ENCODE measurements at regions not wholly inside any gene's neighbourhood (a gene's known extent, or its start where the extent isn't known, plus 50 kb on each side); places are given as distances from the start of the nearest gene placed in this dataset.
A peak's percentile ranks its signal among the peaks of the same experiment; 100 is the strongest.

DNA sequence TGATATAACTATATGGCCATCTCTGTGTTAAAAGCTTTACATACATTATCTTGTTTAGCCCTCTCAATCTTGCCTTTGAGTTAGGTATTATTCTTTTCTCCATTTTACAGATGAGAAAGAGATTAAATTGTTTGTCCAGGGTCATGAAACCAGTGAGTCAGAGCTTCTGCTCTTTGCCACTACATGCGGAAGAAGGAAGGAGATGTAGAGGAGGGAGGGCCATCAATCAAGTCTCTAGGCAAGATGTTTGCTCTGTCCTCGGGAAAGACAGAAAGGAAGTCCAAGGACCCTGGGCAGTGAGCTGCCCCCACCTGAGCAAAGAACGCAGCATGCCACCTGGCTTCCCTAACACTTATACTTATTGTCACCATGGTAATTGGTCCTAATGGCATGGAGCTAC, 133.7 kb upstream of the IL1RAPL2 start:
- no peak overlapping the region for H2AFZ ChIP-seq (ENCODE audit: low read depth, low read length)
- H3K9me3 ChIP-seq (ENCODE audit: insufficient read depth, low read depth, low read length) = no peaks in the 10 kb centered on the region
- H3K4me2 ChIP-seq (ENCODE audit: low read length) = no peak overlapping the region
- FAIRE-seq (peak; percentile 5), DNase-seq (ENCODE audit: low read depth) (no peak)
- H3K4me1 Mint-ChIP-seq (ENCODE audit: low read depth, unreplicated experiment) = no peaks in the 10 kb centered on the region
- H3K4me3 Mint-ChIP-seq (ENCODE audit: unreplicated experiment) = no peak overlapping the region
- no peak overlapping the region for H3K9ac ChIP-seq (ENCODE audit: low read length)
- H3K27ac Mint-ChIP-seq (ENCODE audit: unreplicated experiment) = no peak overlapping the region
- no peaks in the 10 kb centered on the region for H3K36me3 Mint-ChIP-seq (ENCODE audit: low read depth, unreplicated experiment)
- no peaks in the 10 kb centered on the region for H3K27me3 ChIP-seq (ENCODE audit: insufficient read depth, low read length)
- no peak for TF ChIP-seq CTCF (IDR thresholded peaks at IDR 0.05; ENCODE audit: insufficient read depth, low read depth, low read length)
- TF ChIP-seq EZH2 (IDR thresholded peaks at IDR 0.05; ENCODE audit: insufficient read depth, low read length) = no peak
- H3K36me3 ChIP-seq (ENCODE audit: insufficient read depth, low read length) = no peaks in the 10 kb centered on the region
- no peaks in the 10 kb centered on the region for H3K79me2 ChIP-seq (ENCODE audit: insufficient read depth, low read length)
- no peak overlapping the region for H3K4me3 ChIP-seq (ENCODE audit: insufficient read depth, low read depth, low read length)
- H3K9me3 Mint-ChIP-seq (ENCODE audit: unreplicated experiment) = no peaks in the 10 kb centered on the region
- no peaks in the 10 kb centered on the region for H3K4me1 ChIP-seq (ENCODE audit: insufficient read depth, low read length)
- H3K27me3 Mint-ChIP-seq (ENCODE audit: low read depth, unreplicated experiment) = no peaks in the 10 kb centered on the region
- H4K20me1 ChIP-seq (ENCODE audit: insufficient read depth, low read length) = no peaks in the 10 kb centered on the region
- H3K27ac ChIP-seq (ENCODE audit: low read depth, low read length) = no peak overlapping the region

- Histone ChIP-seq H3K4me3 (ENCODE audit: insufficient read depth, low read depth, low read length) (no peak overlapping the region), H3K4me1 (ENCODE audit: insufficient read depth, low read length) (no peaks in the 10 kb centered on the region), H3K27me3 (ENCODE audit: insufficient read depth, low read length) (no peaks in the 10 kb centered on the region), H3K36me3 (ENCODE audit: insufficient read depth, low read length) (no peaks in the 10 kb centered on the region), H3K4me2 (ENCODE audit: low read length) (no peak overlapping the region), H3K9ac (ENCODE audit: low read length) (no peak overlapping the region), H2AFZ (ENCODE audit: low read depth, low read length) (no peak overlapping the region), H3K79me2 (ENCODE audit: insufficient read depth, low read length) (no peaks in the 10 kb centered on the region), H3K9me3 (ENCODE audit: insufficient read depth, low read depth, low read length) (no peaks in the 10 kb centered on the region), H4K20me1 (ENCODE audit: insufficient read depth, low read length) (no peaks in the 10 kb centered on the region), H3K27ac (ENCODE audit: low read depth, low read length) (no peak overlapping the region)
- Mint-ChIP-seq H3K27me3 (ENCODE audit: low read depth, unreplicated experiment) (no peaks in the 10 kb centered on the region), H3K4me3 (ENCODE audit: unreplicated experiment) (no peak overlapping the region), H3K27ac (ENCODE audit: unreplicated experiment) (no peak overlapping the region), H3K9me3 (ENCODE audit: unreplicated experiment) (no peaks in the 10 kb centered on the region), H3K36me3 (ENCODE audit: low read depth, unreplicated experiment) (no peaks in the 10 kb centered on the region), H3K4me1 (ENCODE audit: low read depth, unreplicated experiment) (peaks cover 6% of the 10 kb centered on the region)
- TF ChIP-seq CTCF (IDR thresholded peaks at IDR 0.05; ENCODE audit: insufficient read depth, low read depth, low read length) (no peak), EZH2 (IDR thresholded peaks at IDR 0.05; ENCODE audit: insufficient read depth, low read length) (no peak)
- FAIRE-seq = no peak
- no peak for DNase-seq (ENCODE audit: low read depth)
These were observed 135.3 kb upstream of the IL1RAPL2 start for GRCh38 chrX:104430742-104431119.

DNA sequence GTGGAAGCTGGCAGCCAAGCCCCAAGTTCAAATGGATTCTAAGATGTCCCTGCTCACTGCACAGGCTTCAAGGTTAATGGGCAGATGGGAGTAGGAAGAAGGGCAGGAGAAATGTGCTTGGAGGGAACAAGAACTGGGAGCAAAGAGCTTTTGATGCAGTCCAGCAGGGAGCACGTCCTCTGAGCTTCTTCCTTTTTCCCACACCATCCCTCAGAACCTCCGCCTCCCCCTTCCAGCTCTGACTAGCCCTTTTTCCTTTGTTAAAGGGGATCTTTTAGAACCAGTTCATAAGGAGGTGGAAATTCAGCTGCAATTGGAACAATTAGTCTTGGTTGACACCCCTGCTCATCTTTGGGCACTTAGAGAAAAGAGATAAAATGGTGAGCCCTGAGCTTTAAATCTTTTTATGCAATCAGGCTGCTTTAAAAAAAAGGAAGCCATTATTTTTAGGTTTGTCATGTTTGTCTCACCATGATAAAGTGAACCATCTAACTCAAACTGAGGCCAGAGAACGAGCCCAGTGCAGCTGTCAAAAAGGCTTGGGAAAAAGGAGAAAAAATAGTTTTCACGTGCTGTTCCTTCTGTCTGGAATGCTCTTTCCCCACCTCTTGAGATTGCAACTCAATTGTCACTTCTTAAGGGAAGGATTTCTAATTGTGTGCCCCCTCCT, 135.8 kb upstream of the IL1RAPL2 start:
- no peaks in the 10 kb centered on the region for H3K4me1 ChIP-seq (ENCODE audit: insufficient read depth, low read length)
- H3K36me3 Mint-ChIP-seq (ENCODE audit: low read depth, unreplicated experiment) = no peaks in the 10 kb centered on the region

More for the DNA sequence above, 135.8 kb upstream of the IL1RAPL2 start:
- Mint-ChIP-seq H3K9me3 (ENCODE audit: unreplicated experiment) (no peaks in the 10 kb centered on the region), H3K27me3 (ENCODE audit: low read depth, unreplicated experiment) (no peaks in the 10 kb centered on the region), H3K4me3 (ENCODE audit: unreplicated experiment) (no peak overlapping the region), H3K27ac (ENCODE audit: unreplicated experiment) (no peak overlapping the region), H3K4me1 (ENCODE audit: low read depth, unreplicated experiment) (peaks cover 8% of the 10 kb centered on the region)
- Histone ChIP-seq H3K36me3 (ENCODE audit: insufficient read depth, low read length) (no peaks in the 10 kb centered on the region), H3K4me2 (ENCODE audit: low read length) (no peak overlapping the region), H3K4me3 (ENCODE audit: insufficient read depth, low read depth, low read length) (no peak overlapping the region), H3K9ac (ENCODE audit: low read length) (no peak overlapping the region), H2AFZ (ENCODE audit: low read depth, low read length) (no peak overlapping the region), H3K27ac (ENCODE audit: low read depth, low read length) (no peak overlapping the region), H3K27me3 (ENCODE audit: insufficient read depth, low read length) (no peaks in the 10 kb centered on the region), H3K79me2 (ENCODE audit: insufficient read depth, low read length) (no peaks in the 10 kb centered on the region), H4K20me1 (ENCODE audit: insufficient read depth, low read length) (no peaks in the 10 kb centered on the region), H3K9me3 (ENCODE audit: insufficient read depth, low read depth, low read length) (no peaks in the 10 kb centered on the region)
- no peak for TF ChIP-seq EZH2 (IDR thresholded peaks at IDR 0.05; ENCODE audit: insufficient read depth, low read length)
- no peak for TF ChIP-seq CTCF (IDR thresholded peaks at IDR 0.05; ENCODE audit: insufficient read depth, low read depth, low read length)
- DNase-seq (ENCODE audit: low read depth) = no peak
- peak; percentile 77 for FAIRE-seq
